AG04449 (cell line): ENCODE measurements at regions not wholly inside any gene's neighbourhood (a gene's known extent, or its start where the extent isn't known, plus 50 kb on each side); places are given as distances from the start of the nearest gene placed in this dataset.
"Not testable (repeated sequence)": the region's sequence is repeated elsewhere in the genome, so short reads cannot be mapped to it uniquely, and the experiment has no call there.

Source experiments
- CTCF ChIA-PET: fragments of 350-600 bp; formaldehyde crosslinking; extraction: SDS; loops from one replicate; lab custom pipeline; 2021; ENCODE audit warnings: antibody characterized with exemption; lab: Yijun Ruan, JAX
- POLR2A ChIA-PET: fragments of 400-600, 350-600 bp; formaldehyde crosslinking; extraction: SDS; loops from one replicate; lab custom pipeline; 2020; ENCODE audit warnings: antibody characterized with exemption, inconsistent platforms; lab: Yijun Ruan, JAX
- DNase-seq: peaks from one replicate; pipeline ENCODE4 v3.0.0-alpha.2; 2010; ENCODE audit warnings: low read depth, low spot score
- H3K4me3 ChIP-seq: 2 replicates; pipeline ENCODE4 v1.5.1; 2011; ENCODE audit warnings: low read depth, mild to moderate bottlenecking, control low read depth, low read length
- TF ChIP-seq, protein P1 (sequence below): IDR thresholded peaks from one replicate; pipeline ENCODE4 v1.5.1; 2011; ENCODE audit warnings: mild to moderate bottlenecking, moderate library complexity, low read length, control low read depth, inconsistent platforms; ENCODE audit not compliant: insufficient read depth; ENCODE audit errors: missing control alignments

DNA sequence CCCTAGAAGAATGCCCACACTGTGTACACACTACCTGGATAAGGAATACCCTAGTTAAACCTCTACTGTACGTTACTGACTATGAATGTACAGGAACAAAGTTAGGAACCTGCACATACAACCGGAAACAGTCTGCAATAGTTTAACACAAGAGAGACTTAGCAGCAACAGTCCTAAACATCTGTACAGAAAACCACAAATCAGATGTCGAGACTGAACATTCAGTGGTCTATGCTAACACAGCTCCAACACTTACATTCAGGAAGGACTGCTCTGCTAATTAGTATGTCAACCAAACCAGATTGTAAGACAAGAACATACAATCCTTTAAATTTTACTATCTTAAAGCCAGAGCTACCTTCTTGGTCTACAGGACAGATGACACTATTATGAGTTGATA lies 104.9 kb downstream of the ZNF429 start:
- H3K4me3 ChIP-seq, result no peak overlapping the region
- DNase-seq, result no peak
- POLR2A ChIA-PET, result no interaction called here
- TF ChIP-seq, protein P1, sequence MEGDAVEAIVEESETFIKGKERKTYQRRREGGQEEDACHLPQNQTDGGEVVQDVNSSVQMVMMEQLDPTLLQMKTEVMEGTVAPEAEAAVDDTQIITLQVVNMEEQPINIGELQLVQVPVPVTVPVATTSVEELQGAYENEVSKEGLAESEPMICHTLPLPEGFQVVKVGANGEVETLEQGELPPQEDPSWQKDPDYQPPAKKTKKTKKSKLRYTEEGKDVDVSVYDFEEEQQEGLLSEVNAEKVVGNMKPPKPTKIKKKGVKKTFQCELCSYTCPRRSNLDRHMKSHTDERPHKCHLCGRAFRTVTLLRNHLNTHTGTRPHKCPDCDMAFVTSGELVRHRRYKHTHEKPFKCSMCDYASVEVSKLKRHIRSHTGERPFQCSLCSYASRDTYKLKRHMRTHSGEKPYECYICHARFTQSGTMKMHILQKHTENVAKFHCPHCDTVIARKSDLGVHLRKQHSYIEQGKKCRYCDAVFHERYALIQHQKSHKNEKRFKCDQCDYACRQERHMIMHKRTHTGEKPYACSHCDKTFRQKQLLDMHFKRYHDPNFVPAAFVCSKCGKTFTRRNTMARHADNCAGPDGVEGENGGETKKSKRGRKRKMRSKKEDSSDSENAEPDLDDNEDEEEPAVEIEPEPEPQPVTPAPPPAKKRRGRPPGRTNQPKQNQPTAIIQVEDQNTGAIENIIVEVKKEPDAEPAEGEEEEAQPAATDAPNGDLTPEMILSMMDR, result no peak
- CTCF ChIA-PET, result no interaction called here

DNA sequence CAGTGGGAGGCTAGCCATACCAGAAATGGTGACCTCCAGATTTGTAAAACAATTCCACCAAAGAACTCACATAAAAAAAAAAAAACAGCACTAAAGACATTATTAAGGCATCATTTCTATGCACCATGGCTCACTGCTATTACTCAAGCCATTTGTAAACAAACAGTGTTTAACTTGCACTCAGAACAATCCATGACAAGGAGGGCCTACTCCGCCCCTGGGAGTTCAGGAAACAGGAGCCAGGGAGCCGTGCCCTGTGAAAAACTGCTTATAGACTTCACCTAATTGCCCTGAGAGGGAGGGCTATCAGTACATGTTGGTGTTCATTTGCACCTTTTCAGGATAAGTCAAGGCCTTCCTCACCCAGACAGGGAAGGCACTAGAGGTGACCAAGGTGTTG lies 103.2 kb downstream of the ZNF429 start:
- CTCF ChIA-PET, result no interaction called here
- TF ChIP-seq, protein P1, result no peak
- POLR2A ChIA-PET, result no interaction called here
- no peak for DNase-seq
- H3K4me3 ChIP-seq, result no peak overlapping the region

DNA sequence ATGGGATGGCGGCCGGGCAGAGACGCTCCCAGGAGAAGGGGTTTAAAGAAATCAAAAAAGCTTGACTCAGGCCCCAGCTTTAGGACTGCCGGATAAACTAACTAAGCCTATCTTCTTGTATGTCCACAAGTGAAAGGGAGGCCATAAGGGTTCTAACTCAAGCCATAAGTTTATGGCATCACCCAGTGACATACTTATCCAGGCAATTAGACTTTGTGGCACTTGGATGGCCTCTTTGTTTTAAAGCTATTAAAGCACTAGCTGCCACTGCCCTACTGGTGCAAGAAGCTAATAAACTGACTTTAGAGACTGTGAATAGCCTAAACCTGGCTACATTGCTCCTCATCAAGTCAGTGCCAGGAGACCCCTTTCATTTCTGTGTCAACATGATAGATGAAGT lies 102.0 kb downstream of the ZNF429 start:
- POLR2A ChIA-PET, result no interaction called here
- CTCF ChIA-PET, result no interaction called here
- TF ChIP-seq, protein P1, result no peak
- no peak for DNase-seq
- H3K4me3 ChIP-seq, result no peak overlapping the region

DNA sequence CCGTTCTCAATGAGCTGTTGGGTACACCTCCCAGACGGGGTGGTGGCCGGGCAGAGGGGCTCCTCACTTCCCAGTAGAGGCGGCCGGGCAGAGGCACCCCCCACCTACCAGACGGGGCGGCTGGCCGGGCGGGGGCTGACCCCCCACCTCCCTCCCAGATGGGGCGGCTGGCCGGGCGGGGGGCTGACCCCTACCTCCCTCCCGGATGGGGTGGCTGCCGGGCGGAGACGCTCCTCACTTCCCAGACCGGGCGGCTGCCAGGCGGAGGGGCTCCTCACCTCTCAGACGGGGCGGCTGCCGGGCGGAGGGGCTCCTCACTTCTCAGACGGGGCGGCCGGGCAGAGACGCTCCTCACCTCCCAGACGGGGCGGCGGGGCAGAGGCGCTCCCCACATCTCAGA lies 101.6 kb downstream of the ZNF429 start:
- CTCF ChIA-PET, H3K4me3 ChIP-seq, DNase-seq, POLR2A ChIA-PET: not testable (repeated sequence)

DNA sequence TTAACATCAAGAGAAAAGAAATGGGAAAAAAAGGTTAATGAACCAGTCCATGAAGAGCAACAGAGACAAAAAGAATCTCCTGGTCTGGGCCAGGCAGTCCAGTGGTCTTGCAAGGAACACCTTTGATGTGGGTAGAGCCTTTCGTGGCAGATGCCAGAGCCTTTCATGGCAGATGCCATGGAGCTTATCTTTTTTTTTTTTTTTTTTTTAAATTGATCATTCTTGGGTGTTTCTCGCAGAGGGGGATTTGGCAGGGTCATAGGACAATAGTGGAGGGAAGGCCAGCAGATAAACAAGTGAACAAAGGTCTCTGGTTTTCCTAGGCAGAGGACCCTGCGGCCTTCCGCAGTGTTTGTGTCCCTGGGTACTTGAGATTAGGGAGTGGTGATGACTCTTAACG lies 100.9 kb downstream of the ZNF429 start:
- H3K4me3 ChIP-seq, CTCF ChIA-PET, POLR2A ChIA-PET, DNase-seq: not testable (repeated sequence)

DNA sequence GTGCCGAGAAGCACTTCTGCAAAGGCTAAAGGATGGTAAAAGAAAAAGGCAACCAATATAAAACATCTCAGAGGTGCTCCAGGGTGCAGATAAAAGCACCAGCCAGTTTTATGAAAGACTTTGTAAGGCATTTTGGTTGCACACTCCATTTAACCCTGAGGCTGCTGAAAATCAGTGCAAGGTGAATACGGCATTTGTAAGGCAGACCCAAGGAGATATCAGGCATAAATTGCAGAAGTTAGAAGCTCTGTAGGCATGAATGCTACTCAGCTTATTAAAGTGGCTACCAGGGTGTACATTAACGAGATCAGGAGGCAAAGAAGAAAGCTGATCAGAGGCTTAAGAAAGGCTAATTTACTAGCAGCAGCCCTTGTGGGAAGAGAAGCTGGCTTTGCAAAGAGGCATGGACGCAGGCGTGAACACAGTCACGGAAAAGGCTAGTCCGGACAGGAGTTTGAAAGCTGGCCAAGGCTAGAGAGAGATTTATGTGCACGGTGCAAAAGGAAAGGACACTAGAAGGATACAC lies 99.6 kb downstream of the ZNF429 start:
- DNase-seq, result no peak
- TF ChIP-seq, protein P1, result no peak
- H3K4me3 ChIP-seq, result peak overlapping the region; percentile 48
- POLR2A ChIA-PET, result no interaction called here
- CTCF ChIA-PET, result no interaction called here
